GM23248 (cell line): ENCODE measurements at regions not wholly inside any gene's neighbourhood (a gene's known extent, or its start where the extent isn't known, plus 50 kb on each side); places are given as distances from the start of the nearest gene placed in this dataset.
A peak's percentile ranks its signal among the peaks of the same experiment; 100 is the strongest.

Source experiments
- DNase-seq: peaks from one replicate; pipeline ENCODE4 v3.0.0-alpha.2; 2015
- H2AFZ ChIP-seq: fragments of 200-600 bp; sonication (generic); 2 replicates; pipeline ENCODE4 v1.6.1; 2016; ENCODE audit warnings: antibody characterized with exemption
- H3F3A ChIP-seq: fragments of 200-600 bp; sonication (generic); 2 replicates; pipeline ENCODE4 v1.6.1; 2016; ENCODE audit warnings: mild to moderate bottlenecking, antibody characterized with exemption, mixed run types; ENCODE audit not compliant: insufficient read depth
- H3K27ac ChIP-seq: fragments of 200-600 bp; sonication (generic); 2 replicates; pipeline ENCODE4 v1.5.1; 2016; ENCODE audit warnings: mild to moderate bottlenecking
- H3K27me3 ChIP-seq: fragments of 200-600 bp; sonication (generic); replicated peaks from 2 replicates; pipeline ENCODE4 v1.6.1; 2016; ENCODE audit warnings: mild to moderate bottlenecking; ENCODE audit not compliant: insufficient read depth
- H3K36me3 ChIP-seq: fragments of 200-600 bp; sonication (generic); 2 replicates; pipeline ENCODE4 v1.6.1; 2016; ENCODE audit warnings: low read depth, mild to moderate bottlenecking
- H3K4me1 ChIP-seq: fragments of 200-600 bp; sonication (generic); 2 replicates; pipeline ENCODE4 v1.6.1; 2016; ENCODE audit warnings: mild to moderate bottlenecking; ENCODE audit not compliant: insufficient read depth
- H3K4me2 ChIP-seq: fragments of 200-600 bp; sonication (generic); one replicate; pipeline ENCODE4 v1.6.1; 2016; ENCODE audit warnings: mild to moderate bottlenecking; ENCODE audit not compliant: unreplicated experiment
- H3K4me3 ChIP-seq: fragments of 200-600 bp; sonication (generic); 2 replicates; pipeline ENCODE4 v1.5.1; 2016; ENCODE audit warnings: mild to moderate bottlenecking
- H3K79me2 ChIP-seq: fragments of 200-600 bp; sonication (generic); 2 replicates; pipeline ENCODE4 v1.6.1; 2016; ENCODE audit warnings: mild to moderate bottlenecking; ENCODE audit not compliant: insufficient read depth
- H3K9ac ChIP-seq: fragments of 200-600 bp; sonication (generic); 2 replicates; pipeline ENCODE4 v1.6.1; 2016; ENCODE audit warnings: mild to moderate bottlenecking
- H3K9me2 ChIP-seq: fragments of 200-600 bp; sonication (generic); 2 replicates; pipeline ENCODE4 v1.6.1; 2016; ENCODE audit warnings: mixed run types, mild to moderate bottlenecking, moderate library complexity; ENCODE audit not compliant: insufficient read depth
- H3K9me3 ChIP-seq: fragments of 200-600 bp; sonication (generic); one replicate; pipeline ENCODE4 v1.6.1; 2017; ENCODE audit warnings: low read depth
- H4K20me1 ChIP-seq: fragments of 200-600 bp; sonication (generic); 2 replicates; pipeline ENCODE4 v1.6.0; 2016; ENCODE audit not compliant: insufficient read depth
- EZH2 ChIP-seq: fragments of 200-600 bp; sonication (generic); IDR thresholded peaks from 2 replicates; pipeline ENCODE4 v1.6.1; 2018; ENCODE audit warnings: antibody characterized with exemption, mild to moderate bottlenecking; ENCODE audit not compliant: insufficient read depth, poor library complexity, severe bottlenecking
- EZH2phosphoT487 ChIP-seq: fragments of 200-600 bp; sonication (generic); IDR thresholded peaks from 2 replicates; pipeline ENCODE4 v1.6.1; 2018; ENCODE audit warnings: antibody characterized with exemption, moderate library complexity, mild to moderate bottlenecking, low read depth; ENCODE audit not compliant: insufficient read depth
- WGBS, 2 experiments: methylation state at CpG; one replicate each; pipeline ENCODE4 v1.1.6; 2015 to 2017; ENCODE audit warnings: low lambda C conversion rate in 2 of 2, low coverage in 1 of 2; ENCODE audit errors: missing lambda C conversion rate in 2 of 2; 5-methylcytosine and 5-hydroxymethylcytosine counted together
- in situ Hi-C: fragments of 300-500 bp; cut with MboI; formaldehyde crosslinking; loops from 2 replicates; pipeline ENCODE4 v1.15.0; 2020

DNA sequence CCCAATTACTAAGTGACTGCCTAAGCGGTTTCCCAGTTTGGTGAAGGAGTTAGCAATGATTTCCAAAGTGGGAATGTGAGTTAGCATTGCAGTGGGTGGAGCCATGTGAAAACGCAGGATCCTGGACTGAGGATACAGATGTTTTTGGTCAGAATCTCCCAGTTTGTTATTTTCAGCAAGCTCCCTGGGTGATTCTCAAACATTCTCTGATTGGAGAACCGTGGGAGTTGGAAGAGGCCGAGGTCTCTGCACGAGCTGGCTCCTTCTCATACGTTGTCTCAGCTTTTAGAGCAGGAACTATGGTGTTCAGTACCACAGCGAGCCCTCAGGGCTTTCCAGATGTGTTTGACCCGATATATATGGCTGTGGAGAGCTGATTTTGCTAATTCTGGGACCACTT, 396.5 kb upstream of the NPVF start:
- no peaks in the 10 kb centered on the region for H3K4me1 ChIP-seq
- H3K36me3 ChIP-seq, result no peaks in the 10 kb centered on the region
- H4K20me1 ChIP-seq, result no peaks in the 10 kb centered on the region
- no peaks in the 10 kb centered on the region; the same call in 1 of the 2 replicates for H3K27me3 ChIP-seq
- no peaks in the 10 kb centered on the region for H3F3A ChIP-seq
- 9 to 10% methylated on average over 8 of the region's 8 CpGs for WGBS, 2 experiments
- no peak overlapping the region for H3K27ac ChIP-seq
- H3K9ac ChIP-seq, result no peak overlapping the region
- H3K9me3 ChIP-seq, result no peaks in the 10 kb centered on the region
- no peaks in the 10 kb centered on the region for H3K9me2 ChIP-seq
- in situ Hi-C loops, result no loop called here
- peak; percentile 13 for DNase-seq
- H2AFZ ChIP-seq, result no peak overlapping the region
- H3K79me2 ChIP-seq, result no peaks in the 10 kb centered on the region
- TF ChIP-seq EZH2phosphoT487, result no peak
- TF ChIP-seq EZH2, result no peak
- no peak overlapping the region for H3K4me2 ChIP-seq
- H3K4me3 ChIP-seq, result no peak overlapping the region

DNA sequence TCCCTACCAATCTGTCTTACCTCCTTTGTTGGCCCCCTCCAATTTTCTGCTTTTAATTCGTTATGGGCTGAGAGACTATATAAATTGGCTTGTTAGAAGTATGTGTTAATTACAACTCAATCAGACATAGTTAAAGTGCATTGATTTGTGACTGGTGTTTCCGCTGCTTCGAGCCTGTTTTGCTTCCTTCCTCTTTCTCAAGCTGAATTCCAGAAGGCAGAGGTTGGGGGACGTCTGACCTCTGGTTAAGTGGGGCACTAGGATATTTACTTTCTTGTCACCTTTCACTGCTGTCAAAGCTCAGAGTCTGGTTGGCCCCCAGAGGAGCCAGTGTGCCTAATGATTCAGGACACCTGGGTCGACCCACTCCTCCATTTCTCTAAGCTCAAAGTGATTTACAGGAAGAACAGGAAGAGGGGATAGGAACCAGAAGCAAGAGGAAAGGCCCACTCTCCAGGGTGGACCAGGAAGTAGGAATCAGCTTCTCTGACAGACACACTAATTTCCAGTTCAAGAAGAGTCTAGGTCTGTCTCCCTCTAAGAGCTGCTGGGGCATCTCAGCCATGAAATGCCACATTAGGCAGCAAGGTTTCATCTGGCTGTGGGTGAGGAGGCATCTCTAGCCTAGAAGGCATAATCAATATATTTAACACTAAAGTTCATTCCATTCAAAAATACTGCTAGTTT, 397.2 kb upstream of the NPVF start:
- H3K27ac ChIP-seq, result no peak overlapping the region
- no peak for TF ChIP-seq EZH2phosphoT487
- no peak for TF ChIP-seq EZH2
- H3K4me3 ChIP-seq, result no peak overlapping the region
- no peak overlapping the region for H3K4me2 ChIP-seq
- H3K9me2 ChIP-seq, result no peaks in the 10 kb centered on the region
- H3K9me3 ChIP-seq, result no peaks in the 10 kb centered on the region
- no peaks in the 10 kb centered on the region for H3K79me2 ChIP-seq
- H3K4me1 ChIP-seq, result no peaks in the 10 kb centered on the region
- no peaks in the 10 kb centered on the region; the same call in 1 of the 2 replicates for H3K27me3 ChIP-seq
- WGBS, 2 experiments, result 51 to 54% methylated on average over 5 of the region's 5 CpGs
- H3K36me3 ChIP-seq, result no peaks in the 10 kb centered on the region
- no peaks in the 10 kb centered on the region for H3F3A ChIP-seq
- no peak overlapping the region for H3K9ac ChIP-seq
- no peak for DNase-seq
- H4K20me1 ChIP-seq, result no peaks in the 10 kb centered on the region
- H2AFZ ChIP-seq, result no peak overlapping the region
- in situ Hi-C loops, result no loop called here

DNA sequence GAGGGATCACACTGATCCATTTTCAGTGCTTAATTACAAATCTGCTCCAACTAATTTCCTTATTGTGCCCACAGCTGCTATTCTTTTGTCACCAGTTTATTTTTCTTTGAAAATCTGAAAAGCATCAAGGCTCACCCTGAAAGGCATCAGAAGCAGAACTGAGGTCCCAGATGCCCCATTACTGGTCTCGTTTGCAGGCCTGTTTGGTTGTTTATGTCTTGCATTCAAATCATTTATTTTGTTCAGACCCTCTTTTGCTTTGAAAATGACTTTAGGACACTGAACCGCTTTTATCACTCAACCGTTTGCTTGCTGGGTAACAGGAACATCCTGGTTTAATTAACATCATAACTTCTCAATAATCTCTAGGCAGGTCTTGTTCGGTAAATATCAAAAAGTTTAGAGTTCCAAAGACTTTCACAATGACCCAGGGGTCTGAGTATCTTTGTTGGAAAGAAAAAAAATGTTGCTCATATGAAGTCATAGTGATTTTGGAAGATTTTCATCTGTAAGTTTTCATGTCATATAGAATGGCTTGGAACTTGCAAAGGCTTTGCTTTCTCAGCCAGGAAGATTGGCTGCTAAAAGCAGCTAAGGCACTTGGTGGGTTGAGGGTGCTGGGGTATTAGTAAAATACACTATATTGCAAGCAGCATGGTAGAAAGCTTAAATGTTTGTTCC, 398.3 kb upstream of the NPVF start:
- H3K27me3 ChIP-seq, result no peaks in the 10 kb centered on the region
- no peak overlapping the region for H3K27ac ChIP-seq
- no peaks in the 10 kb centered on the region for H3K9me3 ChIP-seq
- H3K4me1 ChIP-seq, result no peaks in the 10 kb centered on the region
- no peak for DNase-seq
- no peaks in the 10 kb centered on the region for H3F3A ChIP-seq
- H2AFZ ChIP-seq, result no peak overlapping the region
- no peaks in the 10 kb centered on the region for H4K20me1 ChIP-seq
- H3K36me3 ChIP-seq, result no peaks in the 10 kb centered on the region
- no peak overlapping the region for H3K4me2 ChIP-seq
- no peak overlapping the region for H3K9ac ChIP-seq
- WGBS, 2 experiments, result 9 to 13% methylated on average over 4 of the region's 4 CpGs
- TF ChIP-seq EZH2phosphoT487 (no peak), EZH2 (no peak)
- no peak overlapping the region for H3K4me3 ChIP-seq
- in situ Hi-C loops, result no loop called here
- H3K9me2 ChIP-seq, result no peaks in the 10 kb centered on the region
- no peaks in the 10 kb centered on the region for H3K79me2 ChIP-seq

DNA sequence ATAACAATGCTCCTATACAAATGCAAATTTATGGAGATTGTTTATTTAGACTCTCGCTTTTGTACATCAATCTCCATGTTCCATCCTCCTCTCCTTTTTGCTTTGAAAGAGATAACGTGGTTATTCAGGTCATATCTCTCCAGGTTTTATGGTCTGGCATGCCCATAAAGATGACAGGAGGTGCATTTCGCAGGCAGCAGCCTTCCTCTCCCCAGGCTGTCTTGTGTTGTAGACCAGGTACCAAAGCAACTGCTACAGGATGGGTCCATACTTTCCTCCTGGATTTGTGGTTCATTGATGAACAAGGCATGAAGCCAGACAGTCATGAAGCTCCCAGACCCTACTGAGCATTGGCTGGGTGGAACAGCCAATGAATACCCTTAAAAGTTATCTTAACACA, 400.2 kb upstream of the NPVF start:
- H3F3A ChIP-seq, result no peaks in the 10 kb centered on the region
- no peak overlapping the region for H3K4me2 ChIP-seq
- TF ChIP-seq EZH2 (no peak), EZH2phosphoT487 (no peak)
- H3K4me3 ChIP-seq, result no peak overlapping the region
- H3K9me2 ChIP-seq, result no peaks in the 10 kb centered on the region
- H3K36me3 ChIP-seq, result no peaks in the 10 kb centered on the region
- H2AFZ ChIP-seq, result no peak overlapping the region
- H3K9me3 ChIP-seq, result no peaks in the 10 kb centered on the region
- H3K4me1 ChIP-seq, result no peaks in the 10 kb centered on the region
- no peaks in the 10 kb centered on the region for H3K79me2 ChIP-seq
- 42 to 48% methylated on average over 3 of the region's 3 CpGs for WGBS, 2 experiments
- H3K9ac ChIP-seq, result no peak overlapping the region
- in situ Hi-C loops, result no loop called here
- DNase-seq, result no peak
- H3K27ac ChIP-seq, result no peak overlapping the region
- H3K27me3 ChIP-seq, result no peaks in the 10 kb centered on the region
- no peaks in the 10 kb centered on the region for H4K20me1 ChIP-seq
